ENCODE measurements at regions not wholly inside any gene's neighbourhood (a gene's known extent, or its start where the extent isn't known, plus 50 kb on each side); places are given as distances from the start of the nearest gene placed in this dataset.

- Histone ChIP-seq H3K9me3 (no peaks in the 10 kb centered on the region), H3K4me3 (no peak overlapping the region), H3K27me3 (no peaks in the 10 kb centered on the region), H3K27ac (no peak overlapping the region), H3K36me3 (no peaks in the 10 kb centered on the region), H3K4me1 (no peaks in the 10 kb centered on the region)
- ATAC-seq (no peak), DNase-seq (no peak)
- intact Hi-C loops (cut with DNase I) = no loop called here
- no peak for TF ChIP-seq CTCF (IDR thresholded peaks at IDR 0.05)
Measured at GRCh38 chr7:108627476-108628051, 57.9 kb downstream of the DNAJB9 start.

- DNase-seq (no peak), ATAC-seq (no peak)
- intact Hi-C loops (cut with DNase I) = no loop called here
- Histone ChIP-seq H3K4me3 (no peak overlapping the region), H3K4me1 (no peaks in the 10 kb centered on the region), H3K27me3 (no peaks in the 10 kb centered on the region), H3K9me3 (no peaks in the 10 kb centered on the region), H3K27ac (no peak overlapping the region), H3K36me3 (no peaks in the 10 kb centered on the region)
- no peak for TF ChIP-seq CTCF (IDR thresholded peaks at IDR 0.05)
Measured at GRCh38 chr7:108628678-108629077, 59.0 kb downstream of the DNAJB9 start.

GRCh38 chr7:108629651-108630400 is 60.2 kb downstream of the DNAJB9 start:
- Histone ChIP-seq H3K27ac (no peak overlapping the region), H3K36me3 (no peaks in the 10 kb centered on the region), H3K27me3 (no peaks in the 10 kb centered on the region), H3K4me1 (no peaks in the 10 kb centered on the region), H3K9me3 (no peaks in the 10 kb centered on the region), H3K4me3 (no peak overlapping the region)
- TF ChIP-seq CTCF (IDR thresholded peaks at IDR 0.05) = no peak
- ATAC-seq (peak; percentile 43), DNase-seq (peak in 2 of 4 donors; percentile 93 to 94)
- intact Hi-C loops (cut with DNase I) = no loop called here

- H3K4me1 ChIP-seq = no peaks in the 10 kb centered on the region
- ATAC-seq = no peak
- peaks cover 0 to 3% of the 10 kb centered on the region in 2 donors for H3K9me3 ChIP-seq
- peak in 1 of 4 donors; percentile 26 for DNase-seq
- no peaks in the 10 kb centered on the region for H3K27me3 ChIP-seq
- no peak overlapping the region for H3K4me3 ChIP-seq
- no peak overlapping the region for H3K27ac ChIP-seq
- intact Hi-C loops (cut with DNase I) = no loop called here
- no peaks in the 10 kb centered on the region for H3K36me3 ChIP-seq
- TF ChIP-seq CTCF (IDR thresholded peaks at IDR 0.05) = no peak
Measured at GRCh38 chr7:108634036-108634435, 64.4 kb downstream of the DNAJB9 start.

- no peak overlapping the region for H3K4me3 ChIP-seq
- ATAC-seq (no peak), DNase-seq (no peak)
- H3K4me1 ChIP-seq = no peaks in the 10 kb centered on the region
- H3K9me3 ChIP-seq = peaks cover 0 to 3% of the 10 kb centered on the region in 2 donors
- H3K36me3 ChIP-seq = no peaks in the 10 kb centered on the region
- no peak overlapping the region for H3K27ac ChIP-seq
- intact Hi-C loops (cut with DNase I) = no loop called here
- no peaks in the 10 kb centered on the region for H3K27me3 ChIP-seq
- no peak for TF ChIP-seq CTCF (IDR thresholded peaks at IDR 0.05)
Measured at GRCh38 chr7:108634535-108634934, 64.9 kb downstream of the DNAJB9 start.
